PC-3 (cell line): ENCODE measurements at regions not wholly inside any gene's neighbourhood (a gene's known extent, or its start where the extent isn't known, plus 50 kb on each side); places are given as distances from the start of the nearest gene placed in this dataset.

Experiments used
- ATAC-seq: fragments of 200-7000 bp; cut with Tn5 transposase; 2 replicates; pipeline ENCODE4 v1.9.1; 2020; ENCODE audit warnings: mild to moderate bottlenecking, moderate library complexity
- BruUV-seq: library from RNA; stranded (reverse); fragments of 400-500 nt; replicated peaks from 2 replicates; lab custom pipeline; 2021; lab: Mats Ljungman, UMichigan
- CTCF ChIA-PET: fragments of 300-600 bp; sonication (Branson Sonifier 250); formaldehyde crosslinking; loops from one replicate; lab custom pipeline; 2022; ENCODE audit warnings: antibody characterized with exemption; lab: Charles Lee
- POLR2A ChIA-PET: fragments of 300-600 bp; sonication (Branson Sonifier 250); formaldehyde crosslinking; loops from one replicate; lab custom pipeline; 2022; ENCODE audit warnings: antibody characterized with exemption; ENCODE audit not compliant: unreplicated experiment; lab: Charles Lee
- DNase-seq: peaks from one replicate; pipeline ENCODE4 v3.0.0-alpha.2; 2015
- H2AFZ ChIP-seq: fragments of 300-600 bp; sonication (generic); 2 replicates; pipeline ENCODE4 v1.6.0; 2016; ENCODE audit warnings: antibody characterized with exemption, low read length
- H3F3A ChIP-seq: fragments of 300-600 bp; sonication (generic); one replicate; pipeline ENCODE4 v1.6.0; 2017; ENCODE audit warnings: antibody characterized with exemption, low read length, control low read depth, mild to moderate bottlenecking; ENCODE audit not compliant: unreplicated experiment
- H3K27ac ChIP-seq: fragments of 300-600 bp; sonication (generic); 2 replicates; pipeline ENCODE4 v1.5.1; 2016; ENCODE audit warnings: mild to moderate bottlenecking, low read length
- H3K27me3 ChIP-seq: fragments of 300-600 bp; sonication (generic); 2 replicates; pipeline ENCODE4 v1.6.1; 2016; ENCODE audit warnings: low read length, mixed read lengths
- H3K36me3 ChIP-seq: fragments of 300-600 bp; sonication (generic); 2 replicates; pipeline ENCODE4 v1.6.1; 2016; ENCODE audit warnings: low read depth, mixed run types, low read length, mixed read lengths
- H3K4me1 ChIP-seq: fragments of 300-600 bp; sonication (generic); 2 replicates; pipeline ENCODE4 v1.5.1; 2016; ENCODE audit warnings: low read length; ENCODE audit not compliant: insufficient read depth
- H3K4me2 ChIP-seq: fragments of 300-600 bp; sonication (generic); 2 replicates; pipeline ENCODE4 v1.6.0; 2016; ENCODE audit warnings: low read length
- H3K4me3 ChIP-seq: fragments of 300-600 bp; sonication (generic); 2 replicates; pipeline ENCODE4 v1.5.1; 2016; ENCODE audit warnings: mild to moderate bottlenecking, low read length, mixed read lengths
- H3K79me2 ChIP-seq: fragments of 300-600 bp; sonication (generic); 2 replicates; pipeline ENCODE4 v1.6.1; 2017; ENCODE audit warnings: low read length, mixed read lengths
- H3K9ac ChIP-seq: fragments of 300-600 bp; sonication (generic); 2 replicates; pipeline ENCODE4 v1.6.0; 2016; ENCODE audit warnings: mild to moderate bottlenecking, low read length
- H3K9me2 ChIP-seq: fragments of 300-600 bp; sonication (generic); replicated peaks from 2 replicates; pipeline ENCODE4 v1.6.1; 2016; ENCODE audit warnings: mixed run types, low read length, mixed read lengths
- H3K9me3 ChIP-seq: fragments of 300-600 bp; sonication (generic); 2 replicates; pipeline ENCODE4 v1.6.1; 2016; ENCODE audit warnings: low read length, mixed read lengths
- H4K20me1 ChIP-seq: fragments of 300-600 bp; sonication (generic); 2 replicates; pipeline ENCODE4 v1.6.1; 2016; ENCODE audit warnings: low read length, mixed read lengths
- CTCF ChIP-seq: fragments of 300-600 bp; sonication (generic); conservative IDR thresholded peaks from 2 replicates; pipeline ENCODE4 v1.5.1; 2017; ENCODE audit warnings: antibody characterized with exemption, low read depth, mild to moderate bottlenecking, low read length
- EZH2 ChIP-seq: fragments of 300-600 bp; sonication (generic); IDR thresholded peaks from one replicate; pipeline ENCODE4 v1.6.1; 2017; ENCODE audit warnings: antibody characterized with exemption, mild to moderate bottlenecking, low read length; ENCODE audit not compliant: unreplicated experiment
- EZH2phosphoT487 ChIP-seq: fragments of 300-600 bp; sonication (generic); IDR thresholded peaks from 2 replicates; pipeline ENCODE4 v1.6.1; 2018; ENCODE audit warnings: mild to moderate bottlenecking, antibody characterized with exemption, low read length, borderline replicate concordance
- intact Hi-C: fragments of 100-400 bp; cut with micrococcal nuclease; formaldehyde crosslinking; loops from 2 replicates; pipeline ENCODE4 v1.9.0; 2023

DNA sequence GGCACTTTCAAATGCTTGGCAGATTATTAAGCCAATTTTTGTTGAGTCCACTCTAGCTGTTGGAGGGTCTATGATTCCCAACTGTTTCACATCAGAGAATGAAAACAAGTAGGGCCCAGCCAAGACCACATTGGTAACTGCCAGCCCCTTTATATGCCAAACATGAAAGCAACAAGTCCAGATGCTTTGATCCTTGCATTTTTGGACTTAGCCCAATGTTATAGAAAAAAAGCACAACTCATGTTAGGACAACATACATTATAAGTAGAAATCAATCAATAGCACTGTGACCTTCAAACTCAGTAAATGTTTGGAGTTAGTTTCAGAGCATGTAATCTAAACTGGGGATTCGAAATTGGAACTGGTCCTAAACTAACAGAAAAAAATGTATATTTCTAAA lies 674.7 kb downstream of the MECOM start:
- BruUV-seq = no TSS peak
- Histone ChIP-seq H2AFZ (no peak overlapping the region), H3K9me2 (no peaks in the 10 kb centered on the region), H3K79me2 (no peaks in the 10 kb centered on the region), H3K4me1 (no peaks in the 10 kb centered on the region), H3K9me3 (no peaks in the 10 kb centered on the region), H3K36me3 (no peaks in the 10 kb centered on the region), H3F3A (no peaks in the 10 kb centered on the region), H3K9ac (no peak overlapping the region), H3K27me3 (no peaks in the 10 kb centered on the region), H3K4me3 (no peak overlapping the region), H4K20me1 (no peaks in the 10 kb centered on the region), H3K4me2 (no peak overlapping the region), H3K27ac (no peak overlapping the region)
- DNase-seq = no peak
- ChIA-PET CTCF (no interaction called here), POLR2A (no interaction called here)
- TF ChIP-seq CTCF (no peak), EZH2 (no peak), EZH2phosphoT487 (no peak)
- intact Hi-C loops = no loop called here
- no peak for ATAC-seq

GRCh38 chr3:168984872-168985271 lies 678.6 kb downstream of the MECOM start:
- Histone ChIP-seq H3F3A (no peaks in the 10 kb centered on the region), H3K27me3 (no peaks in the 10 kb centered on the region), H3K9me2 (no peaks in the 10 kb centered on the region), H3K79me2 (no peaks in the 10 kb centered on the region), H4K20me1 (no peaks in the 10 kb centered on the region), H3K4me1 (no peaks in the 10 kb centered on the region), H3K4me2 (no peak overlapping the region), H3K9ac (no peak overlapping the region), H3K36me3 (no peaks in the 10 kb centered on the region), H3K4me3 (no peak overlapping the region), H3K9me3 (no peaks in the 10 kb centered on the region), H2AFZ (no peak overlapping the region), H3K27ac (no peak overlapping the region)
- intact Hi-C loops = no loop called here
- no TSS peak for BruUV-seq
- TF ChIP-seq CTCF (no peak), EZH2 (no peak), EZH2phosphoT487 (no peak)
- no peak for ATAC-seq
- ChIA-PET POLR2A (no interaction called here), CTCF (no interaction called here)
- DNase-seq = no peak

DNA sequence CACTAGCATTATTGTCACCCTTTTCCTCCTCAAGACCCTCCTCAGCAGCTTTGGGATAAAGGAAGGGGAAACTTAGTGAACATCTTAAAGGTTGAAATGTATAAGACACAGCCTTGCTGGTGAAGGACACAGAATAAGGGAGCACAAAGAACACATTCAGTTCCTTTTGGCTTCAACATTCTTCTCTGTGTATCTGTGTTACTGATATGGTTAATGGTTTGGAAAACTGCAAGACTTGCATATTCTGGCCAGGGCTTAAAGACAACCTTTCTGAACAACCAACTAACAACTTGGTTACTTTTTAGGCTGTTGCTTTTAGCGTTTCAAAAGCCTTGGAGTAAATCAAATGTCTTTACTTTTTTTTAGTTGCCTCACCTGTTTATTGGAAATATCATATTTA lies 680.5 kb downstream of the MECOM start:
- Histone ChIP-seq H3K27me3 (no peaks in the 10 kb centered on the region), H3K4me1 (no peaks in the 10 kb centered on the region), H4K20me1 (no peaks in the 10 kb centered on the region), H3K9ac (no peak overlapping the region), H2AFZ (no peak overlapping the region), H3K9me3 (no peaks in the 10 kb centered on the region), H3K36me3 (no peaks in the 10 kb centered on the region), H3K4me3 (no peak overlapping the region), H3K79me2 (no peaks in the 10 kb centered on the region), H3K9me2 (no peaks in the 10 kb centered on the region), H3K4me2 (no peak overlapping the region), H3F3A (no peaks in the 10 kb centered on the region), H3K27ac (no peak overlapping the region)
- intact Hi-C loops = no loop called here
- BruUV-seq = no TSS peak
- TF ChIP-seq CTCF = no peak
- no peak for TF ChIP-seq EZH2
- TF ChIP-seq EZH2phosphoT487 = no peak
- DNase-seq (no peak), ATAC-seq (no peak)
- ChIA-PET CTCF (no interaction called here), POLR2A (interaction anchor here (0.6 kb wide), 1 partner anchor 544 kb away, joined by 3 read pairs; no protein-coding TSS in a partner anchor)
